HG02943 (cell line): ENCODE measurements at regions not wholly inside any gene's neighbourhood (a gene's known extent, or its start where the extent isn't known, plus 50 kb on each side); places are given as distances from the start of the nearest gene placed in this dataset.

Source experiments
- ATAC-seq: cut with Tn5 transposase; IDR thresholded peaks from one replicate; pipeline ENCODE4 v1.9.1; 2021; ENCODE audit warnings: mild to moderate bottlenecking, low read depth, moderate library complexity; ENCODE audit not compliant: unreplicated experiment

- ATAC-seq: no peak
Measured at GRCh38 chr18:40450751-40451150, 1504.3 kb upstream of the PIK3C3 start.

GRCh38 chr18:40447820-40448219 is 1507.2 kb upstream of the PIK3C3 start:
- no peak for ATAC-seq

- no peak for ATAC-seq
Measured at GRCh38 chr18:40440088-40440487, 1514.9 kb upstream of the PIK3C3 start.

GRCh38 chr18:40437517-40437916 is 1517.5 kb upstream of the PIK3C3 start:
- ATAC-seq: no peak

GRCh38 chr18:40431071-40431985 is 1523.7 kb upstream of the PIK3C3 start:
- ATAC-seq: no peak

- ATAC-seq: no peak
Measured at GRCh38 chr18:40423291-40423690, 1531.7 kb upstream of the PIK3C3 start.

- ATAC-seq: no peak
Measured at GRCh38 chr18:40420675-40421074, 1534.4 kb upstream of the PIK3C3 start.

- ATAC-seq: no peak
Measured at GRCh38 chr18:40417501-40417900, 1537.5 kb upstream of the PIK3C3 start.

- no peak for ATAC-seq
Measured at GRCh38 chr18:40415821-40416220, 1539.2 kb upstream of the PIK3C3 start.

- no peak for ATAC-seq
Measured at GRCh38 chr18:40415176-40415791, 1539.8 kb upstream of the PIK3C3 start.

GRCh38 chr18:40414155-40414754 is 1540.8 kb upstream of the PIK3C3 start:
- no peak for ATAC-seq

- no peak for ATAC-seq
Measured at GRCh38 chr18:40413160-40413559, 1541.9 kb upstream of the PIK3C3 start.

GRCh38 chr18:40412410-40412809 is 1542.6 kb upstream of the PIK3C3 start:
- no peak for ATAC-seq

GRCh38 chr18:40407909-40408308 is 1547.1 kb upstream of the PIK3C3 start:
- ATAC-seq: no peak

GRCh38 chr18:40404284-40404683 is 1550.8 kb upstream of the PIK3C3 start:
- ATAC-seq: no peak

GRCh38 chr18:40402052-40402451 is 1553.0 kb upstream of the PIK3C3 start:
- no peak for ATAC-seq

GRCh38 chr18:40388121-40388520 is 1566.9 kb upstream of the PIK3C3 start:
- ATAC-seq: no peak

GRCh38 chr18:40387130-40387787 is 1567.8 kb upstream of the PIK3C3 start:
- ATAC-seq: no peak

- ATAC-seq: no peak
Measured at GRCh38 chr18:40382197-40382596, 1572.8 kb upstream of the PIK3C3 start.

- no peak for ATAC-seq
Measured at GRCh38 chr18:40380686-40381439, 1574.2 kb upstream of the PIK3C3 start.
